ENCODE measurements at regions not wholly inside any gene's neighbourhood (a gene's known extent, or its start where the extent isn't known, plus 50 kb on each side); places are given as distances from the start of the nearest gene placed in this dataset.

GRCh38 chr2:7950035-7950612 is 731.7 kb upstream of the ID2 start:
- POLR2A ChIA-PET, result interaction anchor here (0.6 kb wide), 1 partner anchor 343 kb away, joined by 3 read pairs; no protein-coding TSS in a partner anchor
- CTCF ChIA-PET (ENCODE audit: low intra/inter-chr PET ratio), result no interaction called here
- H3K9me1 ChIP-seq (ENCODE audit: control insufficient read depth, insufficient read depth, low read length), result no peaks in the 10 kb centered on the region
- ATAC-seq (no peak), FAIRE-seq (no peak), DNase-seq (ENCODE audit: extremely low read depth in 1 of 4, low spot score in 3 of 4) (no peak)
- H3K27me3 ChIP-seq (ENCODE audit: control insufficient read depth in 2 of 2, insufficient read depth in 2 of 2, low read length in 2 of 2), result peaks cover 0 to 30% of the 10 kb centered on the region in 2 experiments; a peak in 4 of 5 replicates
- H3K27ac ChIP-seq (ENCODE audit: extremely low read depth, low read depth, low read length), result no peak overlapping the region
- no peak overlapping the region for H3K4me3 ChIP-seq
- in situ Hi-C loops (cut with MboI) (no loop called here), intact Hi-C loops (cut with micrococcal nuclease) (no loop called here)
- H3K36me3 ChIP-seq (ENCODE audit: control insufficient read depth, insufficient read depth, low read length), result no peaks in the 10 kb centered on the region
- no peak overlapping the region for H2AFZ ChIP-seq (ENCODE audit: low read depth, low read length)
- no peak overlapping the region for H3K4me2 ChIP-seq (ENCODE audit: insufficient read depth, low read length)
- no peaks in the 10 kb centered on the region for H3K4me1 ChIP-seq (replicated peaks in 1 of 2; ENCODE audit: control insufficient read depth in 2 of 2, insufficient read depth in 2 of 2, low read length in 2 of 2)
- H4K20me1 ChIP-seq (replicated peaks; ENCODE audit: control insufficient read depth, insufficient read depth, low read length), result 0 out of 2 replicates have a peak, but pooled peaks cover 4% of the 10 kb centered on the region
- no peak overlapping the region for H3K9ac ChIP-seq (ENCODE audit: insufficient read depth in 1 of 2, low read depth in 2 of 2, low read length in 2 of 2)
- 2% methylated on average over 12 of the region's 13 CpGs for WGBS (ENCODE audit: insufficient coverage, low coverage, missing lambda C conversion rate)
- no TSS peak for BruUV-seq (replicated peaks)
- H3K79me2 ChIP-seq (ENCODE audit: control insufficient read depth, insufficient read depth, low read length), result no peaks in the 10 kb centered on the region
- no peaks in the 10 kb centered on the region for H3K9me3 ChIP-seq (replicated peaks; ENCODE audit: control insufficient read depth, insufficient read depth, low read depth, low read length)
- TF ChIP-seq MEF2D (tag; conservative IDR thresholded peaks at IDR 0.05; ENCODE audit: low read depth), result no peak
- no peak for TF ChIP-seq PHF20 (IDR thresholded peaks at IDR 0.05; ENCODE audit: partially characterized antibody)
- TF ChIP-seq ELF2 (CRISPR knock-in tag; IDR thresholded peaks at IDR 0.05), result no peak
- TF ChIP-seq CREM (IDR thresholded peaks at IDR 0.05; ENCODE audit: low read depth), result no peak
- no peak for TF ChIP-seq EP300 (IDR thresholded peaks at IDR 0.05; ENCODE audit: low read length)

GRCh38 chr2:7951001-7951400 is 730.9 kb upstream of the ID2 start:
- FAIRE-seq (no peak), DNase-seq (ENCODE audit: extremely low read depth in 1 of 4, low spot score in 3 of 4) (no peak)
- in situ Hi-C loops (cut with MboI), result no loop called here
- TF ChIP-seq E2F8 (IDR thresholded peaks at IDR 0.05; ENCODE audit: low read depth, partially characterized antibody), result no peak
- no peak for TF ChIP-seq RBM17 (IDR thresholded peaks at IDR 0.05; ENCODE audit: borderline replicate concordance, low read depth, low read length)
- TF ChIP-seq, protein P1, sequence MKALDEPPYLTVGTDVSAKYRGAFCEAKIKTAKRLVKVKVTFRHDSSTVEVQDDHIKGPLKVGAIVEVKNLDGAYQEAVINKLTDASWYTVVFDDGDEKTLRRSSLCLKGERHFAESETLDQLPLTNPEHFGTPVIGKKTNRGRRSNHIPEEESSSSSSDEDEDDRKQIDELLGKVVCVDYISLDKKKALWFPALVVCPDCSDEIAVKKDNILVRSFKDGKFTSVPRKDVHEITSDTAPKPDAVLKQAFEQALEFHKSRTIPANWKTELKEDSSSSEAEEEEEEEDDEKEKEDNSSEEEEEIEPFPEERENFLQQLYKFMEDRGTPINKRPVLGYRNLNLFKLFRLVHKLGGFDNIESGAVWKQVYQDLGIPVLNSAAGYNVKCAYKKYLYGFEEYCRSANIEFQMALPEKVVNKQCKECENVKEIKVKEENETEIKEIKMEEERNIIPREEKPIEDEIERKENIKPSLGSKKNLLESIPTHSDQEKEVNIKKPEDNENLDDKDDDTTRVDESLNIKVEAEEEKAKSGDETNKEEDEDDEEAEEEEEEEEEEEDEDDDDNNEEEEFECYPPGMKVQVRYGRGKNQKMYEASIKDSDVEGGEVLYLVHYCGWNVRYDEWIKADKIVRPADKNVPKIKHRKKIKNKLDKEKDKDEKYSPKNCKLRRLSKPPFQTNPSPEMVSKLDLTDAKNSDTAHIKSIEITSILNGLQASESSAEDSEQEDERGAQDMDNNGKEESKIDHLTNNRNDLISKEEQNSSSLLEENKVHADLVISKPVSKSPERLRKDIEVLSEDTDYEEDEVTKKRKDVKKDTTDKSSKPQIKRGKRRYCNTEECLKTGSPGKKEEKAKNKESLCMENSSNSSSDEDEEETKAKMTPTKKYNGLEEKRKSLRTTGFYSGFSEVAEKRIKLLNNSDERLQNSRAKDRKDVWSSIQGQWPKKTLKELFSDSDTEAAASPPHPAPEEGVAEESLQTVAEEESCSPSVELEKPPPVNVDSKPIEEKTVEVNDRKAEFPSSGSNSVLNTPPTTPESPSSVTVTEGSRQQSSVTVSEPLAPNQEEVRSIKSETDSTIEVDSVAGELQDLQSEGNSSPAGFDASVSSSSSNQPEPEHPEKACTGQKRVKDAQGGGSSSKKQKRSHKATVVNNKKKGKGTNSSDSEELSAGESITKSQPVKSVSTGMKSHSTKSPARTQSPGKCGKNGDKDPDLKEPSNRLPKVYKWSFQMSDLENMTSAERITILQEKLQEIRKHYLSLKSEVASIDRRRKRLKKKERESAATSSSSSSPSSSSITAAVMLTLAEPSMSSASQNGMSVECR (CRISPR knock-in tag; IDR thresholded peaks at IDR 0.05), result no peak

More at GRCh38 chr2:7951001-7951400, 730.9 kb upstream of the ID2 start:
- Histone ChIP-seq H2AFZ (ENCODE audit: low read depth, low read length) (no peak overlapping the region), H3K9ac (ENCODE audit: insufficient read depth in 1 of 2, low read depth in 2 of 2, low read length in 2 of 2) (no peak overlapping the region), H3K4me1 (replicated peaks in 1 of 2; ENCODE audit: control insufficient read depth in 2 of 2, insufficient read depth in 2 of 2, low read length in 2 of 2) (no peaks in the 10 kb centered on the region), H3K4me3 (no peak overlapping the region), H3K9me1 (ENCODE audit: control insufficient read depth, insufficient read depth, low read length) (no peaks in the 10 kb centered on the region), H3K27me3 (ENCODE audit: control insufficient read depth in 2 of 2, insufficient read depth in 2 of 2, low read length in 2 of 2) (peaks cover 0 to 34% of the 10 kb centered on the region in 2 experiments; a peak in 4 of 5 replicates), H3K4me2 (ENCODE audit: insufficient read depth, low read length) (no peak overlapping the region), H3K79me2 (ENCODE audit: control insufficient read depth, insufficient read depth, low read length) (no peaks in the 10 kb centered on the region), H3K36me3 (ENCODE audit: control insufficient read depth, insufficient read depth, low read length) (no peaks in the 10 kb centered on the region), H4K20me1 (replicated peaks; ENCODE audit: control insufficient read depth, insufficient read depth, low read length) (0 out of 2 replicates have a peak, but pooled peaks cover 4% of the 10 kb centered on the region), H3K9me3 (replicated peaks; ENCODE audit: control insufficient read depth, insufficient read depth, low read depth, low read length) (no peaks in the 10 kb centered on the region), H3K27ac (ENCODE audit: extremely low read depth, low read depth, low read length) (no peak overlapping the region)
- no TSS peak for BruUV-seq (replicated peaks)
- intact Hi-C loops (cut with micrococcal nuclease), result no loop called here
- ChIA-PET POLR2A (interaction anchor here (0.9 kb wide), 1 partner anchor 17 kb away, joined by 3 read pairs; no protein-coding TSS in a partner anchor), CTCF (ENCODE audit: low intra/inter-chr PET ratio) (no interaction called here)
- 3% methylated on average over 5 of the region's 5 CpGs for WGBS (ENCODE audit: insufficient coverage, low coverage, missing lambda C conversion rate)
- ATAC-seq, result no peak

All from K562 (cell line).